Neutrophil (primary cell): ENCODE measurements at regions not wholly inside any gene's neighbourhood (a gene's known extent, or its start where the extent isn't known, plus 50 kb on each side); places are given as distances from the start of the nearest gene placed in this dataset.

Experiments used
- H3K27ac ChIP-seq: fragments of 200-600 bp; sonication (generic); 2 replicates; pipeline ENCODE4 v1.5.1; 2016; ENCODE audit warnings: mild to moderate bottlenecking, moderate library complexity
- H3K27me3 ChIP-seq: fragments of 200-600 bp; sonication (generic); 2 replicates; pipeline ENCODE4 v1.6.0; 2016; ENCODE audit warnings: mild to moderate bottlenecking
- H3K36me3 ChIP-seq: fragments of 200-600 bp; sonication (generic); 2 replicates; pipeline ENCODE4 v1.5.1; 2017
- H3K4me1 ChIP-seq, 2 experiments: fragments of 200-600 bp in 1 of 2; sonication (generic) in 1 of 2; 1 replicate in 1 of 2; 2 replicates in 1 of 2; pipeline versions ENCODE4 v1.5.1 to v1.6.1; 2013 to 2016; ENCODE audit warnings: low read depth in 1 of 2, low read length in 1 of 2, mild to moderate bottlenecking in 1 of 2, moderate library complexity in 1 of 2; ENCODE audit not compliant: control insufficient read depth in 1 of 2, insufficient read depth in 1 of 2
- H3K4me3 ChIP-seq, 2 experiments: fragments of 200-600 bp in 1 of 2; sonication (generic) in 1 of 2; 1 replicate in 1 of 2; 2 replicates in 1 of 2; pipeline ENCODE4 v1.5.1; 2013 to 2016; ENCODE audit warnings: low read depth in 1 of 2, low read length in 1 of 2, mild to moderate bottlenecking in 1 of 2, moderate library complexity in 1 of 2
- H3K9me3 ChIP-seq: fragments of 200-600 bp; sonication (generic); 2 replicates; pipeline ENCODE4 v1.5.1; 2016
- CTCF ChIP-seq: fragments of 200-600 bp; sonication (generic); IDR thresholded peaks from 2 replicates; pipeline ENCODE4 v1.5.1; 2016; ENCODE audit warnings: antibody characterized with exemption

- no peaks in the 10 kb centered on the region for H3K9me3 ChIP-seq
- TF ChIP-seq CTCF, result no peak
- H3K4me3 ChIP-seq, result no peak overlapping the region
- H3K36me3 ChIP-seq, result no peaks in the 10 kb centered on the region
- H3K4me1 ChIP-seq, result no peaks in the 10 kb centered on the region
- H3K27ac ChIP-seq, result no peak overlapping the region
- no peaks in the 10 kb centered on the region for H3K27me3 ChIP-seq
Observed at GRCh38 chr4:23959396-23960148, 69.7 kb upstream of the PPARGC1A start.

- no peak for TF ChIP-seq CTCF
- no peak overlapping the region for H3K4me3 ChIP-seq
- no peaks in the 10 kb centered on the region for H3K27me3 ChIP-seq
- no peaks in the 10 kb centered on the region for H3K4me1 ChIP-seq
- H3K9me3 ChIP-seq, result no peaks in the 10 kb centered on the region
- H3K27ac ChIP-seq, result no peak overlapping the region
- no peaks in the 10 kb centered on the region for H3K36me3 ChIP-seq
Observed at GRCh38 chr4:23958749-23959148, 68.9 kb upstream of the PPARGC1A start.

GRCh38 chr4:23957465-23957864 is 67.6 kb upstream of the PPARGC1A start:
- Histone ChIP-seq H3K27me3 (no peaks in the 10 kb centered on the region), H3K27ac (no peak overlapping the region), H3K4me3 (no peak overlapping the region), H3K9me3 (no peaks in the 10 kb centered on the region), H3K36me3 (no peaks in the 10 kb centered on the region), H3K4me1 (no peaks in the 10 kb centered on the region)
- TF ChIP-seq CTCF, result no peak

- Histone ChIP-seq H3K4me3 (no peak overlapping the region), H3K9me3 (no peaks in the 10 kb centered on the region), H3K27ac (no peak overlapping the region), H3K27me3 (no peaks in the 10 kb centered on the region), H3K36me3 (no peaks in the 10 kb centered on the region), H3K4me1 (no peaks in the 10 kb centered on the region)
- no peak for TF ChIP-seq CTCF
Observed at GRCh38 chr4:23956601-23957364, 66.9 kb upstream of the PPARGC1A start.

GRCh38 chr4:23952258-23952657 is 62.4 kb upstream of the PPARGC1A start:
- Histone ChIP-seq H3K36me3 (no peaks in the 10 kb centered on the region), H3K27ac (no peak overlapping the region), H3K4me1 (no peaks in the 10 kb centered on the region), H3K9me3 (no peaks in the 10 kb centered on the region), H3K4me3 (no peak overlapping the region), H3K27me3 (no peaks in the 10 kb centered on the region)
- no peak for TF ChIP-seq CTCF
